ENCODE measurements at regions not wholly inside any gene's neighbourhood (a gene's known extent, or its start where the extent isn't known, plus 50 kb on each side); places are given as distances from the start of the nearest gene placed in this dataset.

DNA sequence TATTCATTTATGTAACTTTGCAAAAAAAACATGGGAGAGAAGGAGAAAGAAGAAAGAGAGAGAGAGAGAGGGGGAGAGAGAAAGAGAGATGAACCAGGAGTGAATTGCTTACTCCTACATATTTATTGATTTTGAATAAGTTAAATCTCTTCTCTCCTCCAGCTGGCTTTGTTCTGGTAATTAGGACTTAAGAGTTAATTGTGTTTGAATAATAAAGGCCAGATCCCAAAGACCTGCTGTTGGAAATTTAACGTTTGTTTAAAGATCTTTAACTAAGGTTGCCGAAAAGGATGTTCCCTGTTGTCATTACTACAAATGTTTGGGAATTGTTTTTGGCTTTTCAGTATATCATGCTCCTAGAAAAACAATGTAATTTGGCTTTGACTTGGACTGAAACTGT, 473.0 kb downstream of the TUSC1 start:
- in situ Hi-C loops (cut with MboI; ENCODE audit: low pct_ligation_motif_present in 1 of 4, low pct_unique_long_range_greater_than_20kb in 1 of 4, low sequenced_read_pairs in 3 of 4) (no loop called here), intact Hi-C loops (cut with DNase I; ENCODE audit: low total_unique reads) (no loop called here)
- no peaks in the 10 kb centered on the region for H3K27me3 ChIP-seq
- H3K4me3 ChIP-seq = no peak overlapping the region
- no peaks in the 10 kb centered on the region for H3K4me1 ChIP-seq
- H3K36me3 ChIP-seq = no peaks in the 10 kb centered on the region
- no peak for TF ChIP-seq POLR2A (IDR thresholded peaks at IDR 0.05)
- TF ChIP-seq EP300 (IDR thresholded peaks at IDR 0.05; ENCODE audit: low read depth) = no peak
- TF ChIP-seq POLR2AphosphoS5 (IDR thresholded peaks at IDR 0.05) = no peak
- TF ChIP-seq, protein P1, sequence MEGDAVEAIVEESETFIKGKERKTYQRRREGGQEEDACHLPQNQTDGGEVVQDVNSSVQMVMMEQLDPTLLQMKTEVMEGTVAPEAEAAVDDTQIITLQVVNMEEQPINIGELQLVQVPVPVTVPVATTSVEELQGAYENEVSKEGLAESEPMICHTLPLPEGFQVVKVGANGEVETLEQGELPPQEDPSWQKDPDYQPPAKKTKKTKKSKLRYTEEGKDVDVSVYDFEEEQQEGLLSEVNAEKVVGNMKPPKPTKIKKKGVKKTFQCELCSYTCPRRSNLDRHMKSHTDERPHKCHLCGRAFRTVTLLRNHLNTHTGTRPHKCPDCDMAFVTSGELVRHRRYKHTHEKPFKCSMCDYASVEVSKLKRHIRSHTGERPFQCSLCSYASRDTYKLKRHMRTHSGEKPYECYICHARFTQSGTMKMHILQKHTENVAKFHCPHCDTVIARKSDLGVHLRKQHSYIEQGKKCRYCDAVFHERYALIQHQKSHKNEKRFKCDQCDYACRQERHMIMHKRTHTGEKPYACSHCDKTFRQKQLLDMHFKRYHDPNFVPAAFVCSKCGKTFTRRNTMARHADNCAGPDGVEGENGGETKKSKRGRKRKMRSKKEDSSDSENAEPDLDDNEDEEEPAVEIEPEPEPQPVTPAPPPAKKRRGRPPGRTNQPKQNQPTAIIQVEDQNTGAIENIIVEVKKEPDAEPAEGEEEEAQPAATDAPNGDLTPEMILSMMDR (IDR thresholded peaks at IDR 0.05) = no peak
- no peak overlapping the region for H3K27ac ChIP-seq
- 33 to 40% methylated on average over 2 of the region's 2 CpGs for WGBS, 2 donors (ENCODE audit: low coverage in 1 of 2)
- no peaks in the 10 kb centered on the region for H3K9me3 ChIP-seq
- no peak for DNase-seq

DNA sequence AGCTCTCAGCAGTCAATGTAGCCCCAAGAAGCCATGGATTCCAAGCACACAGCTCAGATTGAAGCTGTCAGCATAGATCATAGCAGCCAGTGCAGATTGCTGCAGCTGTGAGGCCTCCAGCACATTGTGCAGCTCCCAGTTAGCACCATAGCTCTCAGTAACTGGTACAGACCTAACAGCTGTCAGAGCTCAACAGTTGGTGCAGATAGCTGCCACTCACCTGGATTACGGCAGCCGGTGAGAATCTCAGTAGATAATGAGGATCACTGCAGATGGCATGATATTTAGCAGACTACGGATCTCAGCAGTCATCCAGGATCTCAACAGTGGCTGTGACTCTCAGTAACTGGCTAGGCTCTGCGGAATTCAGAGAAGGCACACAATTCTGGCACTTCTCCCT, 500.4 kb downstream of the TUSC1 start:
- WGBS, 2 donors (ENCODE audit: low coverage in 1 of 2) = 90 to 93% methylated on average over 2 to 4 of the region's 4 CpGs
- Histone ChIP-seq H3K27ac (no peak overlapping the region), H3K27me3 (no peaks in the 10 kb centered on the region), H3K9me3 (peaks cover 0 to 12% of the 10 kb centered on the region in 2 donors), H3K4me1 (no peaks in the 10 kb centered on the region), H3K36me3 (no peaks in the 10 kb centered on the region), H3K4me3 (no peak overlapping the region)
- no peak for DNase-seq
- in situ Hi-C loops (cut with MboI; ENCODE audit: low pct_ligation_motif_present in 1 of 4, low pct_unique_long_range_greater_than_20kb in 1 of 4, low sequenced_read_pairs in 3 of 4) (no loop called here), intact Hi-C loops (cut with DNase I; ENCODE audit: low total_unique reads) (no loop called here)
- TF ChIP-seq POLR2A (IDR thresholded peaks at IDR 0.05) (no peak), EP300 (IDR thresholded peaks at IDR 0.05; ENCODE audit: low read depth) (no peak), POLR2AphosphoS5 (IDR thresholded peaks at IDR 0.05) (no peak)
- TF ChIP-seq, protein P1 (IDR thresholded peaks at IDR 0.05) = no peak

DNA sequence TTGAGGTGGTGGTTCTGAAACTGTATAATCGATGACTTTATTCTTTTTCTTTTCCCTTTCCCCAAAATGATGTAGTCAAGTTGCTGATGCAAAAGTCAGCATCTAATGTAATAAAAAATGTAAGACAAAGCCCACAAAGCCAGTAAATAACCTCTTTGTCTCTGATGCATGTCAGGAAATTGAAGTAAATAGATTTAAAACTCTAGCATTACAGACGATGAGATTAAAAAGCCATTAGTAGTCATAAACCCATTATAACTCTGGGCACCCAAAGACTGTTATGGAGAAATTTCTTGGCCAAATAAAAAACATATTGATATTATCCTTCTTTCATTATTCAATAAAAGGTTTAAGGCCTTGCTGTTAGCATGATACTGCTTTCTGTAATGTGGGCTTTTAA, 548.7 kb downstream of the TUSC1 start:
- Histone ChIP-seq H3K4me3 (no peak overlapping the region), H3K27me3 (no peaks in the 10 kb centered on the region), H3K4me1 (no peaks in the 10 kb centered on the region), H3K9me3 (peaks cover 0 to 6% of the 10 kb centered on the region in 2 donors), H3K36me3 (no peaks in the 10 kb centered on the region), H3K27ac (no peak overlapping the region)
- intact Hi-C loops (cut with DNase I; ENCODE audit: low total_unique reads) (no loop called here), in situ Hi-C loops (cut with MboI; ENCODE audit: low pct_ligation_motif_present in 1 of 4, low pct_unique_long_range_greater_than_20kb in 1 of 4, low sequenced_read_pairs in 3 of 4) (loop anchor here in 1 of 4 donors (25.0 kb wide), 1 partner anchor 92 kb away; no protein-coding TSS in a partner anchor)
- 80 to 81% methylated on average over 2 of the region's 2 CpGs for WGBS, 2 donors (ENCODE audit: low coverage in 1 of 2)
- DNase-seq = no peak
- TF ChIP-seq EP300 (IDR thresholded peaks at IDR 0.05; ENCODE audit: low read depth) = no peak

DNA sequence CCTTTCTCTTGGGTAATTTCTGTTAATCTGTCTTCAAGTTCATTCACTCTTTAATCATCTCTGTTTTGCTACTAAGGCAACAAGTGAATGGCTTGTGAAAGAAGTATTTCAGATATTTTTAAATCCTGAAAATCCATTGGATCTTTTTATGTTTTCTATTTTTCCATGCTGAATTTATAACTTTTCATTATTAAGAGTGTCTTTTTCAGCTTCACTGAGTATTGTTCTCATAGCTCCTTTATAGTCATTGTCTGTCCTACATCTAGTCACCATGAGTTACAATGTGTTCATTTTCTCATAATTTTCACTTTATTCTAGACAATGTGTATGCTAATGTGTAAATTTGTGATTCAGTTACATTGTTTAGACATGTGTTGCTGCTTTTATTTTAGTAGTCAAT, 556.4 kb downstream of the TUSC1 start:
- TF ChIP-seq EP300 (IDR thresholded peaks at IDR 0.05; ENCODE audit: low read depth) = no peak
- TF ChIP-seq, protein P1 (IDR thresholded peaks at IDR 0.05) = no peak
- no peak for TF ChIP-seq POLR2A (IDR thresholded peaks at IDR 0.05)
- TF ChIP-seq POLR2AphosphoS5 (IDR thresholded peaks at IDR 0.05) = no peak
- no peak for DNase-seq
- intact Hi-C loops (cut with DNase I; ENCODE audit: low total_unique reads) (no loop called here), in situ Hi-C loops (cut with MboI; ENCODE audit: low pct_ligation_motif_present in 1 of 4, low pct_unique_long_range_greater_than_20kb in 1 of 4, low sequenced_read_pairs in 3 of 4) (no loop called here)
- H3K9me3 ChIP-seq = peaks cover 0 to 2% of the 10 kb centered on the region in 2 donors
- H3K4me1 ChIP-seq = no peaks in the 10 kb centered on the region
- H3K27me3 ChIP-seq = no peaks in the 10 kb centered on the region
- no peak overlapping the region for H3K27ac ChIP-seq
- no peak overlapping the region for H3K4me3 ChIP-seq
- H3K36me3 ChIP-seq = no peaks in the 10 kb centered on the region

DNA sequence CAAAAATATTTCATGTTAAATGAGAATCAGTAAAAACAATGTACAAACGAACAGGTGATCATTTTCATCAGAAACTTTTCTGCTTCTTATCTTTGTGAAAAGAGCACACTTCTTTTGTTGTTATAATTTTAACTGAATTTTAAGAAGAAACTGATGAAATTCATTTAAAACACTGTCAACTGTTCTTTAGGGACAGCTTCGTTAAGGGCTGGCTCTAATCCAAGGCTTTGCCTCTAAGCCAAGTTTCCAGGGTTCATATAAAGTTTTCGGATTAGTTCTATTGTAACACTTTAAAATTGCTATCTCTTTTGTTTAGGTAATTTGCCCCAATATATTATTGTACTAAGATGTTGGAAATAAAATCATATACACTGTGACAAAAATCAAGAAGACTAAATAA, 559.2 kb downstream of the TUSC1 start:
- Histone ChIP-seq H3K4me3 (no peak overlapping the region), H3K27ac (no peak overlapping the region), H3K27me3 (no peaks in the 10 kb centered on the region), H3K36me3 (no peaks in the 10 kb centered on the region), H3K9me3 (peaks cover 0 to 2% of the 10 kb centered on the region in 2 donors), H3K4me1 (no peaks in the 10 kb centered on the region)
- TF ChIP-seq, protein P1 (IDR thresholded peaks at IDR 0.05) = no peak
- TF ChIP-seq POLR2AphosphoS5 (IDR thresholded peaks at IDR 0.05) (no peak), POLR2A (IDR thresholded peaks at IDR 0.05) (no peak), EP300 (IDR thresholded peaks at IDR 0.05; ENCODE audit: low read depth) (no peak)
- intact Hi-C loops (cut with DNase I; ENCODE audit: low total_unique reads) (no loop called here), in situ Hi-C loops (cut with MboI; ENCODE audit: low pct_ligation_motif_present in 1 of 4, low pct_unique_long_range_greater_than_20kb in 1 of 4, low sequenced_read_pairs in 3 of 4) (no loop called here)
- 46 to 65% methylated on average over 3 of the region's 3 CpGs for WGBS, 2 donors (ENCODE audit: low coverage in 1 of 2)
- DNase-seq = no peak

All from transverse colon (tissue), 4 donors.